Esophagus muscularis mucosa (tissue), 4 donors: ENCODE measurements at regions not wholly inside any gene's neighbourhood (a gene's known extent, or its start where the extent isn't known, plus 50 kb on each side); places are given as distances from the start of the nearest gene placed in this dataset.

ENCODE experiments used
- DNase-seq: peaks from one replicate; pipeline ENCODE4 v3.0.0-alpha.2; 2017; ENCODE audit errors: extremely low spot score
- H3K27ac ChIP-seq, 4 donors: fragments of 200-600 bp; sonication (generic); replicated peaks in 1 of 4; 1 replicate in 3 of 4; 2 replicates in 1 of 4; pipeline ENCODE4 v1.5.1; 2016 to 2019; ENCODE audit warnings: mild to moderate bottlenecking in 1 of 4
- H3K27me3 ChIP-seq, 4 donors: fragments of 200-600 bp; sonication (generic); one replicate each; pipeline versions ENCODE4 v1.5.1 to v1.6.0; 2016 to 2019
- H3K36me3 ChIP-seq, 4 donors: fragments of 200-600 bp; sonication (generic); one replicate each; pipeline ENCODE4 v1.5.1; 2016 to 2019
- H3K4me1 ChIP-seq, 4 donors: fragments of 200-600 bp; sonication (generic); one replicate each; pipeline ENCODE4 v1.5.1; 2016 to 2019
- H3K4me3 ChIP-seq, 4 donors: fragments of 200-600 bp; sonication (generic); 1 replicate in 2 of 4; 2 replicates in 2 of 4; pipeline ENCODE4 v1.5.1; 2016 to 2019; ENCODE audit warnings: mild to moderate bottlenecking in 4 of 4, moderate library complexity in 1 of 4
- H3K9me3 ChIP-seq, 4 donors: fragments of 200-600 bp; sonication (generic); 1 replicate in 3 of 4; 2 replicates in 1 of 4; pipeline ENCODE4 v1.5.1; 2016 to 2019
- EP300 ChIP-seq: sonication (generic); formaldehyde crosslinking; IDR thresholded peaks from one replicate; pipeline ENCODE4 v1.6.1; 2017; ENCODE audit warnings: antibody characterized with exemption
- POLR2A ChIP-seq: fragments of 450-650 bp; IDR thresholded peaks from one replicate; pipeline ENCODE4 v1.6.1; 2017; ENCODE audit warnings: antibody characterized with exemption, moderate library complexity, mild to moderate bottlenecking, low read depth
- POLR2AphosphoS5 ChIP-seq, 2 donors: sonication (generic); formaldehyde crosslinking; IDR thresholded peaks; one replicate each; pipeline ENCODE4 v1.6.1; 2017; ENCODE audit warnings: antibody characterized with exemption in 2 of 2
- WGBS: methylation state at CpG from one replicate; pipeline ENCODE4 v1.1.5; 2018; 5-methylcytosine and 5-hydroxymethylcytosine counted together
- intact Hi-C: fragments of 100-400 bp; cut with DNase I; formaldehyde crosslinking; loops from one replicate; pipeline ENCODE4 v1.15.1; 2023
- TF ChIP-seq, protein P1 (sequence below), 3 experiments: fragments of 200-600 bp in 2 of 3; fragments of 450-650 bp in 1 of 3; sonication (generic) in 2 of 3; IDR thresholded peaks; one replicate each; pipeline ENCODE4 v1.5.1; 2017 to 2019; ENCODE audit warnings: antibody characterized with exemption in 3 of 3, mild to moderate bottlenecking in 2 of 3, moderate library complexity in 1 of 3

- H3K9me3 ChIP-seq: no peaks in the 10 kb centered on the region
- H3K27me3 ChIP-seq: no peaks in the 10 kb centered on the region
- no peaks in the 10 kb centered on the region for H3K36me3 ChIP-seq
- no peak overlapping the region for H3K27ac ChIP-seq
- no peak for DNase-seq
- no peak for TF ChIP-seq EP300
- TF ChIP-seq, protein P1, sequence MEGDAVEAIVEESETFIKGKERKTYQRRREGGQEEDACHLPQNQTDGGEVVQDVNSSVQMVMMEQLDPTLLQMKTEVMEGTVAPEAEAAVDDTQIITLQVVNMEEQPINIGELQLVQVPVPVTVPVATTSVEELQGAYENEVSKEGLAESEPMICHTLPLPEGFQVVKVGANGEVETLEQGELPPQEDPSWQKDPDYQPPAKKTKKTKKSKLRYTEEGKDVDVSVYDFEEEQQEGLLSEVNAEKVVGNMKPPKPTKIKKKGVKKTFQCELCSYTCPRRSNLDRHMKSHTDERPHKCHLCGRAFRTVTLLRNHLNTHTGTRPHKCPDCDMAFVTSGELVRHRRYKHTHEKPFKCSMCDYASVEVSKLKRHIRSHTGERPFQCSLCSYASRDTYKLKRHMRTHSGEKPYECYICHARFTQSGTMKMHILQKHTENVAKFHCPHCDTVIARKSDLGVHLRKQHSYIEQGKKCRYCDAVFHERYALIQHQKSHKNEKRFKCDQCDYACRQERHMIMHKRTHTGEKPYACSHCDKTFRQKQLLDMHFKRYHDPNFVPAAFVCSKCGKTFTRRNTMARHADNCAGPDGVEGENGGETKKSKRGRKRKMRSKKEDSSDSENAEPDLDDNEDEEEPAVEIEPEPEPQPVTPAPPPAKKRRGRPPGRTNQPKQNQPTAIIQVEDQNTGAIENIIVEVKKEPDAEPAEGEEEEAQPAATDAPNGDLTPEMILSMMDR (IDR thresholded peaks at IDR 0.05): no peak
- TF ChIP-seq POLR2AphosphoS5 (IDR thresholded peaks at IDR 0.05): no peak
- no peak for TF ChIP-seq POLR2A
- no peak overlapping the region for H3K4me3 ChIP-seq
- H3K4me1 ChIP-seq: no peaks in the 10 kb centered on the region
- intact Hi-C loops: no loop called here
Observed at GRCh38 chr9:7358876-7359275, 440.7 kb downstream of the DMAC1 start.

DNA sequence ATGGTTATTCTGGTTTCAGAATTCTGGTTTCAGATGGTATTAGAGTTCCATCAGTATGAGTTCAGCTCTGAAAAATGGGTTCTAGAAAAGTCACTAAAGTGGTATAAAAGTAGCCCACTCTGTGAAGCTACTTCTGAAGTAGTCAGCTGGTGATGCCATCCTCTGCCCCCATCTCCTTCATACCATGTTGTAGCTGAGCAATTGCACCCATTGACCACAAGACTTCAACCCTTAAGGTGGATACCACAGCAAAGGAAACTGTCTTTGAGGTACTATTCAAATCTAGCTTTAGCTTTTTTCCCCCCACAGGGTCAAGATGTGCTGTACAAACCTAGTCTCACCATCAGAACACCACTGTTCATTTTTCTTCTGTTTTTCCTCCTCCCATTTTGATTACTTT lies 444.9 kb downstream of the DMAC1 start:
- no peaks in the 10 kb centered on the region for H3K9me3 ChIP-seq
- TF ChIP-seq, protein P1 (IDR thresholded peaks at IDR 0.05): no peak
- TF ChIP-seq EP300: no peak
- TF ChIP-seq POLR2AphosphoS5 (IDR thresholded peaks at IDR 0.05): no peak
- no peak for TF ChIP-seq POLR2A
- DNase-seq: no peak
- H3K4me1 ChIP-seq: no peaks in the 10 kb centered on the region
- no peaks in the 10 kb centered on the region for H3K27me3 ChIP-seq
- intact Hi-C loops: no loop called here
- H3K36me3 ChIP-seq: no peaks in the 10 kb centered on the region
- no peak overlapping the region for H3K4me3 ChIP-seq
- no peak overlapping the region for H3K27ac ChIP-seq

DNA sequence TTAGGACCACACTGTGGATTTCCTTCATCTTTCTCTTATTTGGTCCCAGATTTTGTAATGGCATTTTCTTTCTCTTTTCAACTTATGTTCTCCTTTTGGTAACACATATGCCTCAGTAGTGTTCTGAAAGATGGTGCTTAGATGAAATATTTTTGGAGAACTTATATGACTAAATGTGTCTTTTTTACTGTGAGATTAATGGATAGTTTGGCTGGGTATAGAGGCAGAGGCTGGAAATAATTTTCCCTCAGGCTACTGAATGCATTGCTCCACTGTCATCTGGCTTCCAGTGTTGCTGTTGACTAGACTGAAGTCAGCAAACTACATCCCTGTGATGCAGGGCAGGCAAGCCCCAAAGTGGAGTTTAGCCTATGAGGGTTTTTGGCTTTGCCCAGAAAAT lies 450.9 kb downstream of the DMAC1 start:
- H3K4me1 ChIP-seq: no peaks in the 10 kb centered on the region
- TF ChIP-seq, protein P1 (IDR thresholded peaks at IDR 0.05): no peak
- TF ChIP-seq POLR2A: no peak
- no peak for TF ChIP-seq EP300
- TF ChIP-seq POLR2AphosphoS5 (IDR thresholded peaks at IDR 0.05): no peak

DNA sequence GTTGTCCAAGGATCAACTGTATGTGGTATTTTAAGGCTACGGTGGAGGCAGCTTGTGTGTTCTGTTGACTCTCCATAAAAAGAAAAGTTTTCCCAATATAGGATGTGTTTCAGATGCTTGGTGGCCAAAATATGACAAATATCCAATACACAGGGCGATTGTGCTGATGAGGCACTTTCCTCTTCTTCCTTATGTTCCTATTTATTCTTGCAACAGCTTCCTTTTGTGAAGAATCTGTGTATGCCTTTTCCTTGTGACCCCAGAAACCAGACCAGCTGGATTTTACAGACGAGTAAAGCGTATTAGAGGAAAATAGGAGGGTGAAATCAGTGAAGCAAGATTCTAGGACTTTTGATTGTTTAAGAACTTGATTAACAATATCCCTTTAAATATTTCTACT lies 452.0 kb downstream of the DMAC1 start:
- no peaks in the 10 kb centered on the region for H3K36me3 ChIP-seq
- no peak overlapping the region for H3K27ac ChIP-seq
- DNase-seq: no peak
- no peaks in the 10 kb centered on the region for H3K4me1 ChIP-seq
- H3K9me3 ChIP-seq: peaks cover 0 to 9% (median 4%) of the 10 kb centered on the region in 4 donors
- TF ChIP-seq, protein P1 (IDR thresholded peaks at IDR 0.05): no peak
- TF ChIP-seq EP300 (no peak), POLR2AphosphoS5 (IDR thresholded peaks at IDR 0.05) (no peak), POLR2A (no peak)
- no peaks in the 10 kb centered on the region for H3K27me3 ChIP-seq
- 58% methylated on average over 4 of the region's 4 CpGs for WGBS
- intact Hi-C loops: no loop called here
- H3K4me3 ChIP-seq: no peak overlapping the region

More for the DNA sequence above, 450.9 kb downstream of the DMAC1 start:
- Histone ChIP-seq H3K4me3 (no peak overlapping the region), H3K36me3 (no peaks in the 10 kb centered on the region), H3K27me3 (no peaks in the 10 kb centered on the region), H3K9me3 (peaks cover 0 to 9% (median 4%) of the 10 kb centered on the region in 4 donors), H3K27ac (no peak overlapping the region)
- DNase-seq: no peak
- intact Hi-C loops: no loop called here

- Histone ChIP-seq H3K36me3 (no peaks in the 10 kb centered on the region), H3K4me1 (no peaks in the 10 kb centered on the region), H3K27me3 (no peaks in the 10 kb centered on the region), H3K9me3 (peaks cover 0 to 9% (median 4%) of the 10 kb centered on the region in 4 donors), H3K4me3 (no peak overlapping the region), H3K27ac (no peak overlapping the region)
- 95% methylated on average over 6 of the region's 6 CpGs for WGBS
- no peak for TF ChIP-seq POLR2AphosphoS5 (IDR thresholded peaks at IDR 0.05)
- no peak for TF ChIP-seq EP300
- intact Hi-C loops: no loop called here
- no peak for DNase-seq
Observed at GRCh38 chr9:7346144-7346543, 453.4 kb downstream of the DMAC1 start.
